Cardiac fibroblast (primary cell): ENCODE measurements at regions not wholly inside any gene's neighbourhood (a gene's known extent, or its start where the extent isn't known, plus 50 kb on each side); places are given as distances from the start of the nearest gene placed in this dataset.

Experiments used
- DNase-seq, 2 donors: peaks; one replicate each; pipeline versions ENCODE4 v3.0.0 to v3.0.0-alpha.2; 2010; ENCODE audit warnings: low read depth in 2 of 2
- H3K4me3 ChIP-seq, 2 donors: replicated peaks in 1 of 2; 1 replicate in 1 of 2; 2 replicates in 1 of 2; pipeline ENCODE4 v1.5.1; 2011; ENCODE audit warnings: low read depth in 2 of 2, low read length in 2 of 2, mild to moderate bottlenecking in 2 of 2, moderate library complexity in 1 of 2
- TF ChIP-seq, protein P1 (sequence below): IDR thresholded peaks from one replicate; pipeline ENCODE4 v1.5.1; 2011; ENCODE audit warnings: low read depth, mild to moderate bottlenecking, low read length, inconsistent platforms

DNA sequence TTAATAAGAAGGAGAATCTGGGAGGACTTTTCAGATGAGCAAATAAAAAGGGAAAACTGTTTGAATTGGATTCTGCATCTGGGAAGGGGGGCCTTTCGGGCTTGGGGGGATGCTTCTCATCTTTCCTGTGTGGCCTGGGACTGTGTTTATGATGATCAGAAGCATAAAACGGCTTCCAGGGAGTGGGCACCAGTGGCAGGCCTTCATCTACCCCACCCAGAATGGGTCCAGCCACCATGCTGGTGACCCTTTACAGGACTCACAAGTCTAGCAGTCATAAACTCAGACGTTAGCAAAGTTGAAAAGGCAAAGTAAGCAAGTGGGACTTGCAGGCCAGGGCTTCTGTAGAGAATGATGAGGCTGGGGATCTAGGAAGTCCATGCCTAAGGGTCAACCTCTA lies 198.3 kb upstream of the ZMIZ1 start:
- TF ChIP-seq, protein P1, sequence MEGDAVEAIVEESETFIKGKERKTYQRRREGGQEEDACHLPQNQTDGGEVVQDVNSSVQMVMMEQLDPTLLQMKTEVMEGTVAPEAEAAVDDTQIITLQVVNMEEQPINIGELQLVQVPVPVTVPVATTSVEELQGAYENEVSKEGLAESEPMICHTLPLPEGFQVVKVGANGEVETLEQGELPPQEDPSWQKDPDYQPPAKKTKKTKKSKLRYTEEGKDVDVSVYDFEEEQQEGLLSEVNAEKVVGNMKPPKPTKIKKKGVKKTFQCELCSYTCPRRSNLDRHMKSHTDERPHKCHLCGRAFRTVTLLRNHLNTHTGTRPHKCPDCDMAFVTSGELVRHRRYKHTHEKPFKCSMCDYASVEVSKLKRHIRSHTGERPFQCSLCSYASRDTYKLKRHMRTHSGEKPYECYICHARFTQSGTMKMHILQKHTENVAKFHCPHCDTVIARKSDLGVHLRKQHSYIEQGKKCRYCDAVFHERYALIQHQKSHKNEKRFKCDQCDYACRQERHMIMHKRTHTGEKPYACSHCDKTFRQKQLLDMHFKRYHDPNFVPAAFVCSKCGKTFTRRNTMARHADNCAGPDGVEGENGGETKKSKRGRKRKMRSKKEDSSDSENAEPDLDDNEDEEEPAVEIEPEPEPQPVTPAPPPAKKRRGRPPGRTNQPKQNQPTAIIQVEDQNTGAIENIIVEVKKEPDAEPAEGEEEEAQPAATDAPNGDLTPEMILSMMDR = no peak
- DNase-seq = no peak

DNA sequence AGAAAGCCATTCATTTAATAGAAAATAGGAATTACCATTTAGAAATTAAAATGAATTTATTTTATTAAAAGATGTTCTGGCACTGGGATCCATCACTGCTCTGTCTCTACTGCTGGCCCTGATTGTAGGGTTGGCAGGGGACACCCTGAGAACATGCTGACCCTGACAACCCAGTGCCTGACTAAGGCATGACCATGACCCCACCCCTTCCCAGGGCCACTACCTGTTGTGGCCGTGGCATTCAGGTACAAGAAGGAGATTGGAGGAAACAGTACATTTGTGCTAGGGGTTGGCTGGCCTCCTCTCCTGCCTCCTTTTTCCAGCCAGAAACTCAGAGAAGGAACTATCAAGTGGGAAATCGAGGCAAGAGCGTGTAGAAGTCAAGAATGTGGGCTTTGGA lies 197.0 kb upstream of the ZMIZ1 start:
- no peak overlapping the region for H3K4me3 ChIP-seq
- TF ChIP-seq, protein P1 = no peak
- no peak for DNase-seq

More for the DNA sequence above, 198.3 kb upstream of the ZMIZ1 start:
- H3K4me3 ChIP-seq = no peak overlapping the region

DNA sequence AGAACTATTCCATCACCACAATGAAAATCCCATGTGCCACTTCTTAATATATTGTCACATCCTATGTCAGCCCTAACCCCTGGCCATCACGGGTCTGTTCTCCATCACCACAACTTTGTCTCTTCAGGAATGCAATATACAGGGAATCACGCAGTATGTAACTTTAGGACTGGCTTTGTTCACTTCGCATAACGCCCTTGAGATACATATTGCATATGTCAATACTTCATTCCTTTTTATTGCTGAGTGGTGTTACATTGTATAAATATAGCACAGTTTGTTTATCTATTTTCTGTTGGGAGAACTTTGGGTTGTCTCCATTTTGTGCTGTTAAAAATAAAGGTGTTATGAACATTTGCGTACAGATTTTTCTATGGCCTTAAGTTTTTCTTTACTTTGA lies 195.4 kb upstream of the ZMIZ1 start:
- DNase-seq = no peak
- no peak overlapping the region for H3K4me3 ChIP-seq
- TF ChIP-seq, protein P1 = no peak

DNA sequence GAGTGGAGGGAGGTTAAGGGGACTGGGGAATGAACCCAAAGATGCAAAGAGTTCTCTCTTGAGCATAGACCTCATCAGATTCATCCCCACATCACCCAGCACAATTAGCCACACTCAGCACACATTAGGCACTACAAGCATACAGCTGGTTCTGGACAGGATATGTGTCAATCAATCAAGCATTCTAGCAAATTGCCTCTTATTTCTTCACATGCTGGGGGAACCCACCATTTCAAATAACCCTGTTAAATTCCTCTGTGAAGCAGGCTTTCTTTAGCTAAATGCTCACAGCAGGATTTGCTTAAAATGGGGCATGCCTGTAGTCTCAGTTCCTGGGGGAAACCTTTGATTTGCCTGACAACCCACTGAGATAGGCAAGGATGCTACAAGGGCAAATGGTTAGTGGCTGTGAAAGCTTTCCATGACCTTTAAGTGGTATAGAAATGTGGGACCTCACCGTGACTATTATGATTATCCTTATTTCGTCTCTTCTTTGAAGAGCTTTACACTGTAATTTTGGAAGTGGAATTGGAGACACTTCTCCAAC lies 193.4 kb upstream of the ZMIZ1 start:
- DNase-seq = no peak
- TF ChIP-seq, protein P1 = no peak
- H3K4me3 ChIP-seq = no peak overlapping the region

DNA sequence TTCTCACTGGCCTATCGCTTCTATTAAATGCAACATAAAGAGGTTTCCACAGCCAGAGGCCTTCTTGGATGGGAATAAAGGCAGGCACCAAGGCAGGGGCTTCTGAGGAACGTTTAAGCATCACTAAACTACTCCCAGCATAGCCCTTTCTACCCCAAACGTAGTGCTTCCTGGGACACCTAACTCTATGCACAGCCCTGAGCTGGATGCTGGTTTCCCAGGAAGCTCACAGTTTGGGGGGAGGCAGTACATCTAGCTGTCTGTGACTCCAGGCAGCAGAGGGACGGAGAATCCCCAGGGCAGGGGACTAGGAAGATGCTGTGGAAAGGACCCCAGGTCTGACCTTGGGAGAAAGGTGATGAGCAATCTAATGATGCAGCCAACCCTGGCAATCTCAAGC lies 192.8 kb upstream of the ZMIZ1 start:
- DNase-seq = no peak
- H3K4me3 ChIP-seq = no peak overlapping the region
- TF ChIP-seq, protein P1 = no peak

DNA sequence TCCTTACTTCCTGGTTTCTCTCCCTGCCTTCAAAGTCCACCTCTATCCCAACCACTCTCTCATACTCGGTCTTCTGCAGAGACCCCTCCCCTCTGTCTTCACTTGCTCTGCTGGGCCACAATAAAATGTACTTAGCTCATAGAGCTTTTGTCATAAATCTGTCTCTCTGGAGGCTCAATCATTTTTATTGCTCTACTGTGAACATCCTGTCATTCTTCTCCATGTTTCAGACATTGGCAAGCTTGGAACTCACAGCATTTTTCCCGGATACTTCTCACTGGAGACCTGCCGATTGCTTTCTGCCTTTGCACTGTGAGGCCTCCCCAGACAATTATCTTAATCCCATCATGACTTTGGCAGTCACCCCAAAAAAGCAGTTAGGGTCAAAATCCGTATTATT lies 192.3 kb upstream of the ZMIZ1 start:
- TF ChIP-seq, protein P1 = no peak
- no peak overlapping the region for H3K4me3 ChIP-seq
- DNase-seq = no peak

DNA sequence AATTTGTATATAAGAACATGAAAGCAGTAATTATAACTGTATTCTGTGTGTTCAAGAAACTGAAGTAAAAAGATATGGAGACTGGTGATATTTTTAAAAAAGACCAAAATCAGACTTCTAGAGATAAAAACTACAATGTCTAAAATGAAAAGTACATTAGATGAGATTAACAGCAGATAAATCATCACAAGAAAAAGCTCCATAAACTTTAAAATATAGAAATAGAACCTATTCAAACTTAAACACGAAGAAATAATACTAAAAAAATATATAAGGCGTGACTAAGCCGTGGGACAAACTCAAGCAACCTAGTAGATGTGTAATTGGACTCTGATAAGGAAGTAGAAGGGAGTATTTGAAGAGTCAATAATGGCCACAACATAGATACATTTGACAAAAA lies 189.1 kb upstream of the ZMIZ1 start:
- no peak for DNase-seq
- H3K4me3 ChIP-seq = no peak overlapping the region
- TF ChIP-seq, protein P1 = no peak
